ENCODE measurements at regions not wholly inside any gene's neighbourhood (a gene's known extent, or its start where the extent isn't known, plus 50 kb on each side); places are given as distances from the start of the nearest gene placed in this dataset.

DNA sequence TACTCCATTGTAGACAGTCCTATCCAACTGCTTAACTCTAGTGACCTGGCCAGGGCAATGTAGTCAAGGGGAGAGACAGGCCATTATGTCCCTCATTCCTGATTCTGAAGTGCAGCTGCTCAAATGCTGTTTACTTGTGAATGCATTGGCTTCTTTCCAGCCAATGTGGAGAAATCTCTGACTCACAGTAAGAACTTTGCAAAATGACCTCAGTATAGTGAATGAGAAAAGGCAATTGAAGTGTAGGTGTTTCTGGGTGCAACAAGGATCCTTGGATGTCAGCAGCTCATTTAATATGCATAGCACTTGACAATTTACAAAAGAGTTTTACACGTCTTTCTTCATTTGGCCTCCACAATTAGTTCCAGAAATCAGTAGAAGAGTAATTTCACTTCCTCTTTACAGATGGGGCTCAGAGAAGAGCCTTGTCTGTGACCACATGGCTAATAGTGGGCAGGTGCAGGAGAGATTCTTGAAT lies 367.2 kb downstream of the OSTF1 start:
- Histone ChIP-seq H3K27me3 (ENCODE audit: control insufficient read depth in 1 of 2, insufficient read depth in 2 of 2, low read length in 2 of 2) (no peaks in the 10 kb centered on the region), H3K9me3 (ENCODE audit: low read length) (no peaks in the 10 kb centered on the region), H3K4me2 (ENCODE audit: low read depth, low read length) (no peak overlapping the region), H3K4me1 (ENCODE audit: insufficient read depth, low read length) (no peaks in the 10 kb centered on the region), H3K27ac (ENCODE audit: extremely low read length, insufficient read depth, low read length) (no peak overlapping the region), H3K9ac (ENCODE audit: insufficient read depth, low read depth, low read length) (no peak overlapping the region), H3K79me2 (ENCODE audit: insufficient read depth, low read length) (no peaks in the 10 kb centered on the region), H4K20me1 (ENCODE audit: insufficient read depth, low read length) (no peaks in the 10 kb centered on the region), H2AFZ (ENCODE audit: low read length) (no peak overlapping the region), H3K4me3 (replicated peaks in 1 of 3; ENCODE audit: insufficient read depth in 1 of 3, low read depth in 2 of 3, low read length in 3 of 3) (no peak overlapping the region), H3K36me3 (replicated peaks in 1 of 2; ENCODE audit: control insufficient read depth in 1 of 2, insufficient read depth in 2 of 2, low read length in 2 of 2) (no peaks in the 10 kb centered on the region)
- in situ Hi-C loops (cut with HindIII; ENCODE audit: extremely low pct_ligation_motif_present, low pct_unique_long_range_greater_than_20kb) (no loop called here), intact Hi-C loops (cut with micrococcal nuclease; ENCODE audit: unreplicated experiment) (no loop called here)
- ATAC-seq (no peak), DNase-seq (ENCODE audit: low spot score) (no peak), FAIRE-seq (no peak)
- TF ChIP-seq RBM39 (IDR thresholded peaks at IDR 0.05; ENCODE audit: low read depth, low read length, poor library complexity, severe bottlenecking) (no peak), HOXA3 (CRISPR knock-in tag; IDR thresholded peaks at IDR 0.05) (no peak), ZNF3 (CRISPR knock-in tag; IDR thresholded peaks at IDR 0.05) (no peak), ZEB1 (IDR thresholded peaks at IDR 0.05; ENCODE audit: insufficient replicate concordance, low read depth) (no peak), RBM22 (optimal IDR thresholded peaks at IDR 0.05; ENCODE audit: low read length) (no peak), ZNF670 (CRISPR knock-in tag; IDR thresholded peaks at IDR 0.05; ENCODE audit: borderline replicate concordance) (no peak), ZNF263 (CRISPR knock-in tag; IDR thresholded peaks at IDR 0.05) (no peak), ZNF30 (CRISPR knock-in tag; IDR thresholded peaks at IDR 0.05) (no peak), TSC22D2 (CRISPR knock-in tag; IDR thresholded peaks at IDR 0.05; ENCODE audit: borderline replicate concordance) (no peak), MIER2 (CRISPR knock-in tag; IDR thresholded peaks at IDR 0.05) (no peak), DNMT3B (CRISPR knock-in tag; conservative IDR thresholded peaks at IDR 0.05) (no peak), ZNF275 (CRISPR knock-in tag; IDR thresholded peaks at IDR 0.05; ENCODE audit: borderline replicate concordance) (no peak), SALL2 (CRISPR knock-in tag; IDR thresholded peaks at IDR 0.05) (no peak), SRSF4 (IDR thresholded peaks at IDR 0.05; ENCODE audit: low read depth, low read length, poor library complexity, severe bottlenecking) (no peak)
- BruUV-seq (replicated peaks) = no TSS peak
- WGBS (ENCODE audit: low lambda C conversion rate) = 0% methylated on average over 1 of the region's 1 CpG
- ChIA-PET CTCF (ENCODE audit: low intra/inter-chr PET ratio, low total read pairs) (no interaction called here), POLR2A (no interaction called here)
